Neural progenitor cell (in vitro differentiated cells): ENCODE measurements at regions not wholly inside any gene's neighbourhood (a gene's known extent, or its start where the extent isn't known, plus 50 kb on each side); places are given as distances from the start of the nearest gene placed in this dataset.

ENCODE experiments used
- EZH2 ChIP-seq: fragments of 200-600 bp; sonication (generic); IDR thresholded peaks from 2 replicates; pipeline ENCODE4 v1.6.1; 2017; ENCODE audit warnings: antibody characterized with exemption, mild to moderate bottlenecking, moderate library complexity
- EZH2phosphoT487 ChIP-seq: fragments of 200-600 bp; sonication (generic); IDR thresholded peaks from 2 replicates; pipeline ENCODE4 v1.6.1; 2017; ENCODE audit warnings: antibody characterized with exemption
- TF ChIP-seq, protein P1 (sequence below): fragments of 200-600 bp; sonication (generic); IDR thresholded peaks from 2 replicates; pipeline ENCODE4 v1.5.1; 2017; ENCODE audit warnings: antibody characterized with exemption, mild to moderate bottlenecking

DNA sequence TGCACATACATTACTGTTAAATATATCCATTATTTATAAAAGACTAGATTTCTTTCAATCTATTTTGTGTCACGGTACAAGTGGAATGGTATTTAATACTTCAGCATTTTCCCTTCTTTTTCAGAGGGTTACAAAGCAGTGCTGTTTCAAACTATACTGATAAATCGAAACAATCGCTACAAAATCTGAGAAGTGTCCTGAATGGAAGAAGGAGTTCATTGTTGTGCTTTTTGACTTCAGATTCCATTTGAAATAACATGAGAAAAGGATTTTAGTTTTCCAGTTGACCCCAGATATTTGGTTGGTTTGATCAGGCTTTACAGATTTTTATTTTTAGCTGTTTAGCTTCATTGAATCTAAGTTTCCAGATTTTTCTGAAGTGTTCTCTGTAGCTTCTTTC lies 292.1 kb upstream of the ANKRD50 start:
- TF ChIP-seq, protein P1, sequence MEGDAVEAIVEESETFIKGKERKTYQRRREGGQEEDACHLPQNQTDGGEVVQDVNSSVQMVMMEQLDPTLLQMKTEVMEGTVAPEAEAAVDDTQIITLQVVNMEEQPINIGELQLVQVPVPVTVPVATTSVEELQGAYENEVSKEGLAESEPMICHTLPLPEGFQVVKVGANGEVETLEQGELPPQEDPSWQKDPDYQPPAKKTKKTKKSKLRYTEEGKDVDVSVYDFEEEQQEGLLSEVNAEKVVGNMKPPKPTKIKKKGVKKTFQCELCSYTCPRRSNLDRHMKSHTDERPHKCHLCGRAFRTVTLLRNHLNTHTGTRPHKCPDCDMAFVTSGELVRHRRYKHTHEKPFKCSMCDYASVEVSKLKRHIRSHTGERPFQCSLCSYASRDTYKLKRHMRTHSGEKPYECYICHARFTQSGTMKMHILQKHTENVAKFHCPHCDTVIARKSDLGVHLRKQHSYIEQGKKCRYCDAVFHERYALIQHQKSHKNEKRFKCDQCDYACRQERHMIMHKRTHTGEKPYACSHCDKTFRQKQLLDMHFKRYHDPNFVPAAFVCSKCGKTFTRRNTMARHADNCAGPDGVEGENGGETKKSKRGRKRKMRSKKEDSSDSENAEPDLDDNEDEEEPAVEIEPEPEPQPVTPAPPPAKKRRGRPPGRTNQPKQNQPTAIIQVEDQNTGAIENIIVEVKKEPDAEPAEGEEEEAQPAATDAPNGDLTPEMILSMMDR = no peak
- TF ChIP-seq EZH2 = no peak
- no peak for TF ChIP-seq EZH2phosphoT487
